NCI-H526 (cell line): ENCODE measurements at regions not wholly inside any gene's neighbourhood (a gene's known extent, or its start where the extent isn't known, plus 50 kb on each side); places are given as distances from the start of the nearest gene placed in this dataset.
"Not testable (repeated sequence)": the region's sequence is repeated elsewhere in the genome, so short reads cannot be mapped to it uniquely, and the experiment has no call there.

Experiments
- DNase-seq, 2 experiments: peaks; one replicate each; lab custom pipeline; 2025; lab: John Stamatoyannopoulos, UW

GRCh38 chr12:46669720-46670119 lies 156.1 kb downstream of the SLC38A4 start:
- no peak for DNase-seq

- DNase-seq = no peak
Measured at GRCh38 chr12:46667551-46667950, 158.2 kb downstream of the SLC38A4 start.

GRCh38 chr12:46664761-46665287 lies 161.0 kb downstream of the SLC38A4 start:
- no peak for DNase-seq

- no peak for DNase-seq
Measured at GRCh38 chr12:46663318-46663717, 162.5 kb downstream of the SLC38A4 start.

- DNase-seq = peak; percentile 31 to 60
Measured at GRCh38 chr12:46661110-46661845, 164.5 kb downstream of the SLC38A4 start.

DNA sequence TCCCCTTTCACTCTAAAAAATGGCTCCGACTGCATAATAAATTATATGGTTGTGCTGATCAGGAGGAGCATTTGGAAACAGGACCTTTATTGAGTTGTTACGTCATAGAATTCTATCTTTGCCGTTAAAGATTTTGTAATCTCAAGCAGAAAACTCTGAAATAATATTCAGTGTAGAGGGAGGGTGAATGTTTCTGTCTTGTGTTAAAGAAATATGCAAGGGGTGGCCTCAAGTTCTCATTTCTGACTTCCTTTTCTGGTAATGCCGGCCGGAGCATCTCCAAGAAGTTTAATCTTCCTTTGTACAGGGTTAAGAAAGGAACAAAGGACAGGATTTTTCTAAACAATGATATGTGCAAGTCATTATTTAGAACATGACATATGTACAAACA lies 165.1 kb downstream of the SLC38A4 start:
- DNase-seq = no peak

- no peak for DNase-seq
Measured at GRCh38 chr12:46660276-46660675, 165.5 kb downstream of the SLC38A4 start.

GRCh38 chr12:46659824-46660223 lies 166.0 kb downstream of the SLC38A4 start:
- no peak for DNase-seq

GRCh38 chr12:46659032-46659650 lies 166.7 kb downstream of the SLC38A4 start:
- no peak for DNase-seq

DNA sequence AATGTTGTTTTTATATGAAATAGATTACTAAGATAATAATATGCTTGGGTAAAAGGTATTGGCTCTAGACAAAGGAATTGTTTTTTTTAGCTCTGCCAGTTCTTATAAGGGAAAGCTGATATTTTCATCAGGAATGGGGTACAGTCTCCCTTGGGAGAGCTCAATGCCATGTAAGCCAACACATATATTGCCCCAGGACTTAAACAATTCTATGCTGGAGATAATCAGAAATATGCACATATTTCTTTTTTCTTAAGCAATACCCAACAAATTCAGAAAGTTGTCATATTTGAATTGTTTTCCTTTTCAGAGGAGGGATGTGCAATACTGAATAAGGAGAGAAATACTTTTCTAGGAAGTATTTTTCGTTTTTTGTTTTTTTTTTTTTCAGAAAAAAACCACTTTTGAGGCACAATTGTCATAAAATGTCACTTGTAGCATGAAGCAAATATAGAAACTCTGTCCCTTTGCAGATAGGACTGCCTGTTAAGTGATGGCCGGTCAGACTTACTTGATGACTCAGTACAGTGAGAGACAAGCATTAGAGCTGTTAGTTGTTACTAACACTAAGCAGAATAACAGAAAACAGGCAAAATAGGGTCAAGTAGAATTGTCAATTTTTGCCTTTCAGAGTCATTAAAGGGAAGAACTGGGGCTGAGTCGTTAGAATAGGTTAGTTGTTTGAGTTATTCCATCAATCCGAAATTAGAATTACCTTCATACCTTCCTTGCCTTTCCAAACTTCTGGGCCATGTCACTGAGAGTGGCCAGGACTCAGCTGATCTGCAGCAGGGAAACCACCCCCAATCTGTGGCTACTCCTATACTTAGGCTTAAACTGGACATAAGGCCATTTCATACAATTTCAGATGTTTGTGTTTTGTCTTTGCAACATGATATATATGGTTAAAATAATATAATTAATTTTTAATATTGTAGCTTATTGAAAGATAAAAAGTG lies 168.1 kb downstream of the SLC38A4 start:
- DNase-seq = no peak

GRCh38 chr12:46655984-46656383 lies 169.8 kb downstream of the SLC38A4 start:
- DNase-seq = not testable (repeated sequence)

- DNase-seq = no peak
Measured at GRCh38 chr12:46653311-46653710, 172.5 kb downstream of the SLC38A4 start.

DNA sequence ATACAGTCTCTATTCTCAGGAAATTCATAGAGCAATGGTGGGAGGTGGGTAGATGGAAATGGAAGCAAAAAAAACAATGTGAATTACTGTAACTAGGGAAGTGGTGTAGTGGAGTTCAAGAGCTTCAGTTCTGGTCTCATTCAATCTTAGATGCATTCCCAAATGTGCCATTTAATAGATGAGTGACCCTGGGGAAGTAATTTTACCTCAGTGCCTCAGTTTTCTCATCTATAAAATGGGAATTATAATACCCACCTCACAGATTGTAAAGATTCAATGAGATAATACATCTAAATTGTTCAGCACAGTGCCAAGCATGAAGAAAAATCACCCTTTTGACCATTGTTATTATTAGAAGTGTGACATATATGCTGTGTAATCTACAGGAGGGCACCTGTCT lies 173.1 kb downstream of the SLC38A4 start:
- DNase-seq = no peak

GRCh38 chr12:46650688-46651087 lies 175.1 kb downstream of the SLC38A4 start:
- DNase-seq = no peak

DNA sequence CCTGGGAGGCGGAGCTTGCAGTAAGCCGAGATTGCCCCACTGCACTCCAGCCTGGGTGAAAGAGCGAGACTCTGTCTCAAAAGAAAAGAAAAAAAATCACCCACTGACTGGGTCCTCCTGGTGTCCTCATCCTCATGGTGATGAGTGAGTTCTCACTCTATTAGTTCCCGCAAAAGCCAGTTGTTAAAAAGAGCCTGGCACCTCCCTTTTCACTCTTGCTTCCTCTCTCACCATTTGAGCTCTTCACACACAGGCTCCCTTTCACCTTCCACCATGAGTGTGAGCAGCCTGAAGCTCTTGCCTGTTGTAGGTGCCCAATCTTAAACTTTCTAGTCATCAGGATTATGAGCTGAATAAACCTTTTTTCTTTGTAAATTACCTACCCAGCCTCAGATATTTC lies 176.4 kb downstream of the SLC38A4 start:
- DNase-seq = no peak

DNA sequence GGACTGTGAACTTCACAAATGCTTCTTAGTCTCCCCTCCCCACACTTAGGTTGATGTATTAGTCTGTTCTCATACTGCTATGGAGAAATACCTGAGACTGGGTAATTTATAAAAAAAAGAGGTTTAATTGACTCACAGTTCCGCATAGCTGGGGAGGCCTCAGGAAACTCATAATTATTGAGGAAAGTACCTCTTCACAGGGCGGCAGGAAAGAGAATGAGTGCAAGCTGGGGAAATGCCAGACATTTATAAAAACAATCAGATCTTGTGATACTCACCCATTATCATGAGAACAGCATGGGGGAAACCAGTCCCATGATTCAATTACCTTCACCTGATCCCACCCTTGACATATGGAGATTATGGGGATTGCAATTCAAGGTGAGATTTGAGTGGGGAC lies 178.8 kb downstream of the SLC38A4 start:
- no peak for DNase-seq

DNA sequence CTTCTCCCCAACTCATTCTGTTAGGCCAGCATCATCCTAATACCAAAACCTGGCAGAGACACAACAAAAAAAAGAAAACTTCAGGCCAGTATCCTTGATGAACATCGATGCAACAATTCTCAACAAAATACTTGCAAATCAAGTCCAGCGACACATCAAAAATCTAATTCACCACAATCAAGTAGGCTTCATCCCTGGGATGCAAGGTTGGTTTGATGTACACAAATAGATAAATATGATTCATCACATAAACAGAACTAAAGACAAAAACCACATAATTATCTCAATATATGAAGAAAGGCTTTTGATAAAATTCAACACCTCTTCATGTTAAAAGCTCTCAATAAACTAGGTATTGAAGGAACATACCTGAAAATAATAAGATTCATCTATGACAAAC lies 184.1 kb downstream of the SLC38A4 start:
- DNase-seq = not testable (repeated sequence)

- DNase-seq = no peak
Measured at GRCh38 chr12:46635818-46636217, 190.0 kb downstream of the SLC38A4 start.

DNA sequence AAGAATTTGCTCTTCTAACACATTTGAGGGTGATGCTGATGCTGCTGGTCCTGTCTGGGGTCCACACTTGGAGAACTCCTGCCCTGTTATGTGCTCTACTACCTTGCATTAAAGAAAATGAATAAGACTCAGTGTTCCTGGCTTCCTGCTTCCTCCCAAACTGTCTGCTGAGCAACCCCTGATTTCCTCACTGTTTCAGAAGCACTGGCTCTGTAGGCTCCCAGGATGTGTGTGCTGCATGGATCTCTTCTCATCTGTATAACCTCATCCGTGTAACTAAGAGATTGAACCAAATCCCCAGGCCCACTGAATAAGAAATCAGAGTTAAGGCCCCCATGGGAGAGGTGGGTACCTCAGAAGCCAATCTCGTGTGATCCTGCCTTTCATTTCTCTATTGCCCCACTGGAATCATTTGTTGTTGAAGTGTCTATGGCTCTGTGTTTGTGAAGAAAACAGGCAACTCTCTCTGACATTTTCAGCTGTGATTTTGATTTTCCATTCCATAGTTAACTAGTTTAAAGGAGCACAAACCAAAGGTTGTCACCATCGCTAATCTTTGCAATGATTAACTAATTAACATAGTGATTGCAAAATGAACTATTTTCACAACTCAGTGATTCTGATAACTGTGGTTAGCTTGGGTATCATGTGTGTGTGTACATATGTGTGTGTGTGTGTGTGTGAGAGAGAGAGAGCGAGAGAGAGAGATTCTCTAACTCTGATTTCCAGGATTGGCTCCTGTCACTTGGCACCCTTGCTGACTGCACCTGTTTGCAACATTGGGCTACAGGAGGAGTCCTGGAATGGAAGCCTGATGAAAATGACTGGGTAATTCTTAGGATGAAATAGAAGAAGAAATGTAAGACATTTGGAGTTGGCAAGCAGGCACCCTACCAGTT lies 196.2 kb downstream of the SLC38A4 start:
- no peak for DNase-seq

DNA sequence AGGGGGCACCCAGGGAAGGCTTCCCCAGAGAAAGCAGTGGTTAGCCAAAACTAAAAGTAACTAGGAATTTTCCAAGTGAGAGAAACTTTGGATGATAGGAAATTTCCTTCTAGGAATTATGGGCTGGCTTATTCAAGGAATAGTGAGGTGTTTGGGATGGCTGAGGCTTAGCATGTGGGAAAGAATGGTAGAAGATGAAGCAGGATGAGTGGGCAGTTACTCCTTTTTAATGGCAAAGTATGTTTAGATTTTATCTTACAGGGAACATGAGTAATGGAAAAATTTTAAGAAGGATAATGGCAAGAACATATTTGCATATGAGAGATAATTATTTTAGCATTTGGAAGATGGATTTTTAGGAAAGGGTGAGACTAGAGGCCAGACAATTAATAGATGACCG lies 197.6 kb downstream of the SLC38A4 start:
- no peak for DNase-seq

DNA sequence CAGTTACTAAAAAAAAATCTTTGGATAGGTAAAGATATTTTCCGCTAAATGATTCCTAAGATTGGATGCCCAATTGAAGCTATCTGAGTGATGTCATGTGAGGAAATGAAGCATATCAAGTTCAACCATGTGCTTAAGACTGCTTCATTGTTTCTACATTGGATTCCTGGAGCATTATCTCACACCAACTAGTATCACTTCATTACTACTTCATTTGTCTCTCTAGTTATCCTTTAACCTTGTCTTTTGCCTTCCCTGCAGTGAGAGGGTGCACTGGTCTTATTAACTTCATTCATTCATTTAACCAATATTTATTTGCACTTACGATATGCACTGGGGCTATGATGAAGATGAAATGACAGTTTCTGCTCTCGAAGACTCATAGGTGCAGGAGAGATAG lies 198.1 kb downstream of the SLC38A4 start:
- DNase-seq = no peak
